GM12878 (cell line): ENCODE measurements at regions not wholly inside any gene's neighbourhood (a gene's known extent, or its start where the extent isn't known, plus 50 kb on each side); places are given as distances from the start of the nearest gene placed in this dataset.

Source experiments
- BRCA1 ChIP-seq: IDR thresholded peaks from 2 replicates; pipeline ENCODE4 v1.6.1; 2011; ENCODE audit warnings: low read depth, low read length, improper control_type of control experiment
- CTCF ChIP-seq, 3 experiments: IDR thresholded peaks in 2 of 3; conservative IDR thresholded peaks in 1 of 3; 2 replicates each; pipeline ENCODE4 v1.5.1; 2011; ENCODE audit warnings: low read depth in 3 of 3, low read length in 3 of 3, mild to moderate bottlenecking in 3 of 3, control low read depth in 2 of 3, moderate library complexity in 2 of 3, inconsistent platforms in 1 of 3, mixed read lengths in 1 of 3; ENCODE audit not compliant: control insufficient read depth in 2 of 3, insufficient read depth in 1 of 3; ENCODE audit errors: extremely low read depth in 1 of 3
- EZH2 ChIP-seq: IDR thresholded peaks from 2 replicates; pipeline ENCODE4 v1.6.1; 2012; ENCODE audit warnings: low read depth, mild to moderate bottlenecking, control low read depth, inconsistent platforms, low read length, borderline replicate concordance; ENCODE audit not compliant: control insufficient read depth
- GATAD2B ChIP-seq: fragments of 450-650 bp; conservative IDR thresholded peaks from 2 replicates; pipeline ENCODE4 v1.6.1; 2017; ENCODE audit warnings: low read depth, mild to moderate bottlenecking, moderate library complexity
- MAX ChIP-seq: IDR thresholded peaks from 2 replicates; pipeline ENCODE4 v1.6.1; 2012; ENCODE audit warnings: low read depth, low read length, improper control_type of control experiment
- MXI1 ChIP-seq: fragments of 150-350 bp; IDR thresholded peaks from 2 replicates; pipeline ENCODE4 v1.6.1; 2011; ENCODE audit warnings: low read depth, mild to moderate bottlenecking, inconsistent platforms, low read length, improper control_type of control experiment
- RAD51 ChIP-seq: fragments of 450-650 bp; IDR thresholded peaks from 2 replicates; pipeline ENCODE4 v1.6.1; 2016; ENCODE audit warnings: moderate library complexity, mild to moderate bottlenecking, inconsistent platforms
- RELA ChIP-seq: fragments of 450-650 bp; IDR thresholded peaks from 2 replicates; pipeline ENCODE4 v1.8.0; 2014; ENCODE audit warnings: borderline replicate concordance; ENCODE audit not compliant: partially characterized antibody
- SRF ChIP-seq, 2 experiments: IDR thresholded peaks; 2 replicates each; pipeline ENCODE4 v1.6.1; 2011; ENCODE audit warnings: low read depth in 2 of 2, low read length in 2 of 2, mild to moderate bottlenecking in 1 of 2, moderate library complexity in 1 of 2
- TARDBP ChIP-seq: IDR thresholded peaks from 2 replicates; pipeline ENCODE4 v1.6.1; 2016; ENCODE audit warnings: borderline replicate concordance

- TF ChIP-seq MAX: no peak
- no peak for TF ChIP-seq CTCF (IDR thresholded peaks at IDR 0.05 in 2 of 3, conservative IDR thresholded peaks at IDR 0.05 in 1 of 3; ENCODE audit: control insufficient read depth in 2 of 3, extremely low read depth in 1 of 3, insufficient read depth in 1 of 3, low read depth in 3 of 3, low read length in 3 of 3)
- TF ChIP-seq RELA: no peak
- TF ChIP-seq TARDBP: no peak
- no peak for TF ChIP-seq MXI1
- no peak for TF ChIP-seq GATAD2B
- no peak for TF ChIP-seq RAD51
- TF ChIP-seq BRCA1: no peak
- TF ChIP-seq EZH2: no peak
- TF ChIP-seq SRF (IDR thresholded peaks at IDR 0.05; ENCODE audit: low read depth in 2 of 2, low read length in 2 of 2): no peak
Measured at GRCh38 chr9:90697808-90698207, 55.2 kb upstream of the DIRAS2 start.
